Dendritic cell treated with granulocyte-macrophage colony-stimulating factor and Interleukin-4, amounts not matched to agents 40 ng/mL and 50 ng/mL, for 4 days (primary cell): ENCODE measurements at regions not wholly inside any gene's neighbourhood (a gene's known extent, or its start where the extent isn't known, plus 50 kb on each side); places are given as distances from the start of the nearest gene placed in this dataset.
"Not testable (repeated sequence)": the region's sequence is repeated elsewhere in the genome, so short reads cannot be mapped to it uniquely, and the experiment has no call there.

Source experiments
- H3K27ac Mint-ChIP-seq: one replicate; pipeline ENCODE4 v1.8.0; 2022; ENCODE audit warnings: mild to moderate bottlenecking, mixed read lengths
- H3K27me3 Mint-ChIP-seq: one replicate; pipeline ENCODE4 v1.8.0; 2022; ENCODE audit warnings: mild to moderate bottlenecking, mixed read lengths
- H3K36me3 Mint-ChIP-seq: one replicate; pipeline ENCODE4 v1.8.0; 2022; ENCODE audit warnings: low read depth, mixed read lengths
- H3K4me1 Mint-ChIP-seq: one replicate; pipeline ENCODE4 v1.8.0; 2022; ENCODE audit warnings: low read depth, mixed read lengths
- H3K4me3 Mint-ChIP-seq: one replicate; pipeline ENCODE4 v1.8.0; 2022; ENCODE audit warnings: mild to moderate bottlenecking, moderate library complexity, mixed read lengths
- H3K9me3 Mint-ChIP-seq: one replicate; pipeline ENCODE4 v1.8.0; 2022; ENCODE audit warnings: mixed read lengths
- intact Hi-C: fragments of 100-400 bp; cut with micrococcal nuclease; formaldehyde crosslinking; loops from one replicate; pipeline ENCODE4 v1.15.0; 2022

- Mint-ChIP-seq H3K9me3 (peaks cover 19% of the 10 kb centered on the region), H3K27ac (no peak overlapping the region), H3K4me3 (no peak overlapping the region), H3K4me1 (no peaks in the 10 kb centered on the region), H3K27me3 (no peaks in the 10 kb centered on the region), H3K36me3 (no peaks in the 10 kb centered on the region)
- intact Hi-C loops: no loop called here
These were observed 842.9 kb upstream of the SEMA6A start for GRCh38 chr5:117417501-117417900.

GRCh38 chr5:117414926-117415325 lies 840.3 kb upstream of the SEMA6A start:
- Mint-ChIP-seq H3K36me3 (no peaks in the 10 kb centered on the region), H3K27ac (no peak overlapping the region), H3K4me1 (no peaks in the 10 kb centered on the region), H3K9me3 (peaks cover 8% of the 10 kb centered on the region), H3K4me3 (no peak overlapping the region), H3K27me3 (no peaks in the 10 kb centered on the region)
- intact Hi-C loops: no loop called here

- Mint-ChIP-seq H3K27ac (no peak overlapping the region), H3K9me3 (peaks cover 17% of the 10 kb centered on the region), H3K4me1 (no peaks in the 10 kb centered on the region), H3K27me3 (no peaks in the 10 kb centered on the region), H3K36me3 (no peaks in the 10 kb centered on the region), H3K4me3 (no peak overlapping the region)
- intact Hi-C loops: no loop called here
These were observed 837.1 kb upstream of the SEMA6A start for GRCh38 chr5:117411701-117412100.

- no peak overlapping the region for H3K4me3 Mint-ChIP-seq
These were observed 830.6 kb upstream of the SEMA6A start for GRCh38 chr5:117405197-117405596.

GRCh38 chr5:117394506-117395157 lies 820.0 kb upstream of the SEMA6A start:
- Mint-ChIP-seq H3K27ac (no peak overlapping the region), H3K4me3 (no peak overlapping the region), H3K27me3 (no peaks in the 10 kb centered on the region), H3K36me3 (no peaks in the 10 kb centered on the region), H3K9me3 (no peaks in the 10 kb centered on the region), H3K4me1 (no peaks in the 10 kb centered on the region)
- intact Hi-C loops: no loop called here

More at GRCh38 chr5:117405197-117405596, 830.6 kb upstream of the SEMA6A start:
- no peak overlapping the region for H3K27ac Mint-ChIP-seq
- no peaks in the 10 kb centered on the region for H3K4me1 Mint-ChIP-seq
- H3K9me3 Mint-ChIP-seq: peaks cover 17% of the 10 kb centered on the region
- no peaks in the 10 kb centered on the region for H3K27me3 Mint-ChIP-seq
- intact Hi-C loops: no loop called here
- no peaks in the 10 kb centered on the region for H3K36me3 Mint-ChIP-seq

- no peaks in the 10 kb centered on the region for H3K4me1 Mint-ChIP-seq
- H3K9me3 Mint-ChIP-seq: no peaks in the 10 kb centered on the region
- H3K27ac Mint-ChIP-seq: no peak overlapping the region
- no peaks in the 10 kb centered on the region for H3K36me3 Mint-ChIP-seq
- intact Hi-C loops: no loop called here
- no peak overlapping the region for H3K4me3 Mint-ChIP-seq
- H3K27me3 Mint-ChIP-seq: no peaks in the 10 kb centered on the region
These were observed 818.5 kb upstream of the SEMA6A start for GRCh38 chr5:117393125-117393524.

GRCh38 chr5:117380316-117380715 lies 805.7 kb upstream of the SEMA6A start:
- no peaks in the 10 kb centered on the region for H3K4me1 Mint-ChIP-seq
- peaks cover 34% of the 10 kb centered on the region for H3K9me3 Mint-ChIP-seq
- no peak overlapping the region for H3K4me3 Mint-ChIP-seq
- no peaks in the 10 kb centered on the region for H3K36me3 Mint-ChIP-seq
- intact Hi-C loops: no loop called here
- H3K27ac Mint-ChIP-seq: no peak overlapping the region
- no peaks in the 10 kb centered on the region for H3K27me3 Mint-ChIP-seq

GRCh38 chr5:117379521-117379920 lies 804.9 kb upstream of the SEMA6A start:
- Mint-ChIP-seq H3K4me1 (no peaks in the 10 kb centered on the region), H3K27me3 (no peaks in the 10 kb centered on the region), H3K9me3 (peaks cover 34% of the 10 kb centered on the region), H3K27ac (no peak overlapping the region), H3K4me3 (no peak overlapping the region), H3K36me3 (no peaks in the 10 kb centered on the region)
- intact Hi-C loops: no loop called here

- Mint-ChIP-seq H3K9me3 (peaks cover 21% of the 10 kb centered on the region), H3K27ac (no peak overlapping the region), H3K27me3 (no peaks in the 10 kb centered on the region), H3K4me3 (no peak overlapping the region), H3K36me3 (no peaks in the 10 kb centered on the region), H3K4me1 (no peaks in the 10 kb centered on the region)
- intact Hi-C loops: no loop called here
These were observed 802.1 kb upstream of the SEMA6A start for GRCh38 chr5:117376748-117377147.

- Mint-ChIP-seq H3K9me3 (no peaks in the 10 kb centered on the region), H3K4me3 (no peak overlapping the region), H3K27me3 (no peaks in the 10 kb centered on the region), H3K36me3 (no peaks in the 10 kb centered on the region), H3K27ac (no peak overlapping the region), H3K4me1 (no peaks in the 10 kb centered on the region)
- intact Hi-C loops: no loop called here
These were observed 785.3 kb upstream of the SEMA6A start for GRCh38 chr5:117359895-117360294.

GRCh38 chr5:117357886-117358285 lies 783.3 kb upstream of the SEMA6A start:
- Mint-ChIP-seq H3K4me1 (no peaks in the 10 kb centered on the region), H3K4me3 (no peak overlapping the region)
- intact Hi-C loops: no loop called here

GRCh38 chr5:117347280-117347679 lies 772.7 kb upstream of the SEMA6A start:
- H3K4me1 Mint-ChIP-seq: no peaks in the 10 kb centered on the region
- H3K9me3 Mint-ChIP-seq: peaks cover 21% of the 10 kb centered on the region
- intact Hi-C loops: no loop called here
- H3K36me3 Mint-ChIP-seq: no peaks in the 10 kb centered on the region
- H3K27ac Mint-ChIP-seq: no peak overlapping the region
- no peaks in the 10 kb centered on the region for H3K27me3 Mint-ChIP-seq
- no peak overlapping the region for H3K4me3 Mint-ChIP-seq

More at GRCh38 chr5:117357886-117358285, 783.3 kb upstream of the SEMA6A start:
- Mint-ChIP-seq H3K36me3 (no peaks in the 10 kb centered on the region), H3K27me3 (no peaks in the 10 kb centered on the region), H3K9me3 (no peaks in the 10 kb centered on the region), H3K27ac (no peak overlapping the region)

GRCh38 chr5:117343726-117344125 lies 769.1 kb upstream of the SEMA6A start:
- H3K27me3 Mint-ChIP-seq, H3K4me1 Mint-ChIP-seq, H3K27ac Mint-ChIP-seq, intact Hi-C loops, H3K36me3 Mint-ChIP-seq, H3K4me3 Mint-ChIP-seq: not testable (repeated sequence)
- peaks cover 21% of the 10 kb centered on the region for H3K9me3 Mint-ChIP-seq

GRCh38 chr5:117337064-117337749 lies 762.6 kb upstream of the SEMA6A start:
- Mint-ChIP-seq H3K36me3 (no peaks in the 10 kb centered on the region), H3K27me3 (no peaks in the 10 kb centered on the region), H3K4me3 (no peak overlapping the region), H3K27ac (no peak overlapping the region), H3K9me3 (no peaks in the 10 kb centered on the region), H3K4me1 (no peaks in the 10 kb centered on the region)
- intact Hi-C loops: no loop called here

- H3K4me1 Mint-ChIP-seq: no peaks in the 10 kb centered on the region
- no peaks in the 10 kb centered on the region for H3K27me3 Mint-ChIP-seq
- H3K4me3 Mint-ChIP-seq: no peak overlapping the region
- no peaks in the 10 kb centered on the region for H3K9me3 Mint-ChIP-seq
- H3K36me3 Mint-ChIP-seq: no peaks in the 10 kb centered on the region
- no peak overlapping the region for H3K27ac Mint-ChIP-seq
- intact Hi-C loops: no loop called here
These were observed 761.6 kb upstream of the SEMA6A start for GRCh38 chr5:117336208-117336607.
